ENCODE measurements at regions not wholly inside any gene's neighbourhood (a gene's known extent, or its start where the extent isn't known, plus 50 kb on each side); places are given as distances from the start of the nearest gene placed in this dataset.

GRCh38 chr3:178055939-178056338, 480.3 kb upstream of the KCNMB2 start:
- DNase-seq: no peak

- DNase-seq: no peak
These were observed 479.4 kb upstream of the KCNMB2 start for GRCh38 chr3:178056868-178057267.

GRCh38 chr3:178058629-178059028, 477.6 kb upstream of the KCNMB2 start:
- DNase-seq: no peak

- no peak for DNase-seq
These were observed 477.1 kb upstream of the KCNMB2 start for GRCh38 chr3:178059119-178059518.

DNA sequence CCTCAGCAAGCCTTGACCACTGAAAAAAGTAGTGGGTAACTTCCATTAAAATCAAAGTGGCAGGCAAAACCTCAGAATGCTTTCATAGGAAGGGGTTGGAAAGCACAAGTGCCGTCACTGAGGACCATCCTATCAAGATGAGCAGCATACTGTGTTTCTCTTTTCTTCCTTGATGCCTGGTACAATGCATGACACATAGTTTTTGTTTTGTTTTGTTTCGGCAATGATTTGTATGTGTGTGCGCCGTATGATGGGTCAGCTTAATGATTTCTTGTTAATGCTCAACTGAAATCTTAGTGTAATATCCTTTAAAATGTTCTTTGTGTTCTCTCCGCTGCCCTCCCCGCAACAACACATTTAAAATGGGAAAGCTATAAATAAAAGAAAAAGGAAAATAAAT, 476.4 kb upstream of the KCNMB2 start:
- no peak for DNase-seq

GRCh38 chr3:178060407-178060806, 475.8 kb upstream of the KCNMB2 start:
- no peak for DNase-seq

DNA sequence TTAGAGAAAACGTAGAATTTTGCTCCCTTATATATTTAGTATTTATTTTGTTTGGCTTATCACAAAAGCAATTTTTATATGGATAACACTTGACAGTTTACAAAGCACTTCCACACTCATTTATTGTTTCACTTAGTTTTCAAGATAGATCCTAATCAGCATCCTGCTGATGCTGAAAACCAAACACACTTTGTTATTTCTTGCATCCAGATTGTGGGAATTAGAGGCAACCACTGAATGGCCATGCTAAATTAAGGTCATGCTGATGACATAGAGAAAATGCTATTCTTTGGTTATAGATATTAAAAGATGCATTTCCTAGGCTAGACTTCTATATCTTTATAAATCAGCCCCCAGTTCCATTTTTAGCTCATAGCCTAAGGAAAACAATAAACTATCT, 474.1 kb upstream of the KCNMB2 start:
- no peak for DNase-seq

GRCh38 chr3:178063461-178063860, 472.8 kb upstream of the KCNMB2 start:
- no peak for DNase-seq

DNA sequence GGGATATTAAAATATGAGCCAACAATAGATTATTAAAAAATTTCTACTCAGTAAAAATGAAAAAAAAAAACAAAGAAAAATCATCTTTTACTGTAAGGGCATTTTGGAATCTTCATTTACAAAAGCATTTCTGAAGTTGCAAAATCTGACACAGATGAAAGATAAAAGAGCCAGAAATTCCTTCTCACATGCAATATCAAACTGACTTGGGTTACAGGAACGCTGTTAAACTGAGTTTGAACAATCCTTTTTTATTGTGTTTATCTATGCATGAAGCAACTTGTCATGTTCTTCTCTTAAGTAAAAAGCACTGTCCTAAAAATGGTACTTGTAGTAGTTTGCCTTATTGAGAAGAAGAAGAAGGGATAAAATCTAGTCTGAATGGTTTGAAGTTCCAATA, 468.5 kb upstream of the KCNMB2 start:
- no peak for DNase-seq

DNA sequence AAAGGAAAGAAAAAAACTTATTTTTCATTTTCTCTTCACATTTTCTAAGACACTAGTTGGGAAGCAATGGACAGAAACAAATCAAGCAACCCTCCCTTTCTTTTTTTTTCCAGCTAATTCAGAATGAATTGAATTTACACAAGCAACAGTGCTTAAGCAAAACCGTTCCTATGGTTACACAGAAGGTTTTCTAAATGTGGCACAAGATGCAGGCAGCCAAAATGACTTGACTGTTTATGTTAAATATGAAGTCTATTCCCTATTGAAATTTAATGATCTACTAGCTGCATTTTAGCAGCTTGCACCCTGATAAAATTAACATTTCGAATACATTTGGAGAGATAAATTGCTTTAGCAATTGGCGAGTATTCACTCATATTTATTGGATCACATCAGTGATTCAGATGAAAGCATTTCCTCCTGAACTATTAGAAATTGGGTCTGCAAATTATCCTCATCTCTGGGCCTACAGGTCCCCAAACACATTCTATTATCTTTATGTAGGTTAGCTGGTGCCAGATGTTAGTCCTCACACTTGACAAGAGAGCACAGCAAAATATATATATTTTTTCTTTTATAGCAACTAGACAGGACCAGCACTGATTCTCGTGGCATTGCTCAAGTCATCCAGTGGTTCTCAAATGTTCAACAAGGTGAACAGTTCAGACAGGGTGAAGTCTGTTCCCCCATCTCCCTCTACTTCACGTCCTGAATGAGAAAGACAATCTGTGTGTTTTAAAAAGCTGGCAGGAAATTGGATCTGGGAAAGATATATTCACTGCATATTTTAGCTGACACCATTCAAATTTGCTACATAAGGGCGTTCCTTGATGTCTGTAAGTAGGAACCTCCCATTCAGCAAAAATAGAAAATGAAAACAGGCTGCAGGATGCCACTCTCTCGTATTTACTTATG, 463.6 kb upstream of the KCNMB2 start:
- no peak for DNase-seq

GRCh38 chr3:178073366-178073765, 462.9 kb upstream of the KCNMB2 start:
- no peak for DNase-seq

- DNase-seq: no peak
These were observed 460.9 kb upstream of the KCNMB2 start for GRCh38 chr3:178075344-178075743.

- DNase-seq: no peak
These were observed 457.3 kb upstream of the KCNMB2 start for GRCh38 chr3:178078953-178079352.

DNA sequence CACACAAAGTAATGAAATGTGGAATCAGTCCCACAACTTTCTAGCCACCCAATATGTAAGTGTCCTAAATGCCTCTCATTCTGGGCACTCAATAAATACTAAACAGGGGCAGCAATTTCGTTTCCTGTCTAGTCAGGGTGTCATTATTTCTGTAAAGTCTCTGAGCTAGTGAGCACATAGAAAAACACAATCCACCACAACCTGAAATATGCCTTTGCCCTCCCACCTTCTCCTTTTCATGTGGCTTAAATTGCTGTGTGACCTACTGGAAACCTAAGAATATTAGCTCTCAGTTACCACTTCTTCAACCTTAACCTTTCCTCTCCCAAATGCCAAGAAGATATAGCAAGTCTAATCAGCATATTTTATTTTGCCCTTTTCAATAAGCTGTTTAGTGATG, 456.3 kb upstream of the KCNMB2 start:
- no peak for DNase-seq

DNA sequence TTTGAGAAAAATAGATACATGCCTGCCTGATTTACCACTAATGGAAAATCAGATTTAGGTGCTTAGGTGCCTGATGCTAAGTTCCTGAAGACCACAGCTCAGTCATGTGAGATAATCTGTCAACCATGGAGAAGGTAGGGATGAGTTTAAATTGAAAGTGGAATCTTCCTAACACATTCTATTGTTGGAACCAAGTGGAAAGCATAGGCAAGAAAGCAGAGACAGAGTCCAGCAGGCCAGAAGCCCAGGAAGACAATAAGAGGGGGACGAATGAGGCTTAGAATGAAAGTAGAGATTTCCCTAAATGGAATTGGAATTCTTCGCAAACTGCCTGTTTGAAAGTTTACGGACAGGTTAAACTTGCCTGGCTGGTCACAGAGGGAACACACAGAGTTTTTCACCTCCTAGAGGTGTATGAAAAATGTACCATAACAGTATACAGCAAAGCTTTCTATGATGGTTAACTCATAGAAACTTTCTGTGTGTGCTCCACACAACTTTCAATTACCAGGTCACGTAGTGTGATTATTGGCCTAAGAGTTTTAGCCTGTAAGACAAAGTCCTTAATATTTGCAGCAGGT, 453.8 kb upstream of the KCNMB2 start:
- DNase-seq: no peak

DNA sequence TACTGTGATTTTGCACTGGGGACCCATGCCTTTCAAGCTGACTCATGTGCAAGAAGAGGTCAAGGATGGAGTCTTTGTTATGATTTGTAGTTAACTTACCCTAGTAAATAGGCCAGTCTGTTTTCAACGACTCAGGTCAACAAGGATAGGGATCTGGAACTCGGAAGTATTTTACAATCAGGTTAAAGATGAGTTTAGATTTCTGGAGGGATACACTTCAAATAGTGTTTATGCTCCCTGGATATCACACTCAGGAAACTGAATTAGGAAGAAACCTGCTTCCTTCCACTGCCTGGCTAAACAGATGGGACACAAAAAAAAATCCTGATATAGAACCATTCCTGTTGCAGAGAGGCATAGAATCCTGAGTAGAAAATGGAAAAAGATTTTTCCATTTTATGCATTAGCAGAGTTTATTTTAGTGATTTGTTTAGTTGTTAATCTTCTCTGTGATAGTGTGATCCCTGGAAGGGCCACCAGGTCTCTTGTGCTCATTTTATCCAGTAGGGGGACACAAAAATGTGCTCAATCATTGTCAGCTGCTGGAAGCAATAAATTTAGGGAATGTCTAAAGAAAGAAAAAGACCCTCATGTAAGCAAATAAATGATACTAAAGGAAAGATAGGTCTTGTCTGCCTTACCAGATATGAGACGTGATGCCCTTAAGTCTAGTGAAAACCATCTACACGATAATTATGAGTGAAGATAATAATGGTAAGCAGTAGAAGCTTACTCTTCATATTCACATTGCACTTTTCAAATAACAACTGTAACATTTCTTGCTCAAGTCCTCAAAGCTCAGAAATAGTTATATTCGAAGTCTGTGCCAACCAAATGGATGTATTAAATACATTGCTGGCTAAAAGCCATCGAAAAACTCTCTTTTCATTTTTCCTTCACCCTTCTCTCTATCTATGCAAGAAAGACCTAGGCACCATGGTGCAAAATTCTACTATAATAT, 452.1 kb upstream of the KCNMB2 start:
- DNase-seq: no peak

- DNase-seq: no peak
These were observed 451.1 kb upstream of the KCNMB2 start for GRCh38 chr3:178084938-178085816.

GRCh38 chr3:178085817-178086123, 450.5 kb upstream of the KCNMB2 start:
- DNase-seq: no peak

DNA sequence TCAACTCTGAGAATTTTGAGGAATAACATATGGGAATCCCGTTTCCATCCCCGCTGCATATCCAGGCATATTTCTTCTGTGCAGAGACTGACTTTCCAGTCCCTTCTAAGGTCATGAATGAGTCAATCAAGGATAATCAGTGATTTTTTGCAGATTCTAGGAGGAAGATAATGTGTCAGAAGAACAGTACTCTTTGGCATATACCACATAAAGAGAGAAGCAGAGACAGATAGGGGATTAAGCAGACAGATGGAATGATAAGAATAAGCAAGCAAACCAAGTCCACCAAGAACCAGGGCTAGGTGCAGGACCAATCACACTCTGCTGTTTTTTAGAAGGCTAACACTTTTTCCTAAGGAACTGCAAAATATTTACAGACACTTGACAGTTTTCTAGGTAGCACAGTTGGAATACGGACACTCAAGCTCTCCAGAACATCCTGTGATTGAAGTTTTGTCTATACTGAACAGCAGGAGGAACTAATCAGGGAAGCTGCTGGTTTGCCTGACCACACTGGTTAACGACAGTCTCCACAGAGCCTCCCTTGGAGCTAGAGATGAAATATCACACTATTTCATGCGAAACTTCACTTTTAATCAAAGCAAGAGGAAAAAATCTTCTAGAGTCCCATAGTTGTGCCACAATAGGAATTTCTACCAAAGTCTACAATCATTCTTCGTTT, 450.0 kb upstream of the KCNMB2 start:
- no peak for DNase-seq

DNA sequence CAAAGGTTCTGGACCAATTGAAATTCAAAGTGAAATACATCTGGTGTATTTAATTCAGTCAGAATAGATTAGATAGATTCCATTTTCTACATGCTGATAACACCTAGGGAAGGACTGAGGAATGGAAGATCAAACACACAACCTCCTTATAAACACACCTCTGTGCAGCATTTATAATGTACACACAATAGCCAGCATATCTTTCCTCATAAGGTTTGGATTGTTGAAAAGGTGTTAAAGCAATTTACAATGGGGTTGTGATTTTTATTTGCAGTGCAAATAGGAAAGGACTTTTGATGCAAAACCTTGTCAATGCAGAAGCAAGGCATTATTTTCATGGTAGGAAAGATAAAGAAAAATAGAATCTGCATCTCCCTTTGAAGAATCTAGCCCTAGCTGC, 448.9 kb upstream of the KCNMB2 start:
- DNase-seq: no peak

DNA sequence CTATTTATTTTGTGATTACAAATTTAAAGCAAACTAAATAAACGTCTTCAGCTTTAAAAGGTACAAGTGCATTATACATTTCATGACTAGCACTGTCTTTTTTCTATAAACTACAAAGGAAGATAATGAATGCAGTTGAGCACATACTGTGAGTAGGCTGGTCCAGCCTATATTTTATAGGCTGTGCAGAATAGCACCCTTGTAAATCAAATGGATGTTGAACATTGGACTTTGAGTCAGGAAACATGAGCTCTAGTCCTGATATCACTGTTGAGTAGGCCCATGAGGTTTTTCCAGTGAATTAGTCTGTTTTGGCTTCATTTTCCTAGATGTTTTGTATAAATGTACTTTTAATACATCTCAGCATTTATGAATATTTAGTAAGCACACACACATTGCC, 447.3 kb upstream of the KCNMB2 start:
- DNase-seq: no peak

- DNase-seq: no peak
These were observed 445.3 kb upstream of the KCNMB2 start for GRCh38 chr3:178090899-178091298.

Data from SW 1271 (cell line).